GOT3 (cell line): ENCODE measurements at regions not wholly inside any gene's neighbourhood (a gene's known extent, or its start where the extent isn't known, plus 50 kb on each side); places are given as distances from the start of the nearest gene placed in this dataset.
"Not testable (repeated sequence)": the region's sequence is repeated elsewhere in the genome, so short reads cannot be mapped to it uniquely, and the experiment has no call there.

Source experiments
- DNase-seq: peaks from one replicate; lab custom pipeline; 2025; ENCODE audit warnings: mixed read lengths; lab: John Stamatoyannopoulos, UW

DNA sequence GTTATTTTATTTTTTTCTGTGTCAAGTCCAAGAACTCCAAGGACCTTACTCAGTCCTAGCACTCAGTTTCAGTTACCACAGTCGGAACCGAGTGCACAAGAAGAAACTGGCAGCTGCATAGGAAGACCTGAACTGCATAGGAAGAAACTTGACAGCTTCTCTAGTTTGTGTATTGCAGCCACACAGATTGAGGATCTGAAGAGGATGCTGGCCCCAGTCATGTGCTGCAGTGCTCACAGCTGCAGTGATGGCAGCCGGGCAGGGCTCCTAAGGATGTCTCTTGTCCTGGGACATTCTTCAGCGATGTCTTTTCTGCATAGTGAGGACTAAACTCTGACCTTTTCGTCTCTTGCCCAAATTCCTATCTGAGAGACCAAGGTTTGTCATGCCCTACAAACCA is 261.2 kb downstream of the STIM2 start:
- no peak for DNase-seq

DNA sequence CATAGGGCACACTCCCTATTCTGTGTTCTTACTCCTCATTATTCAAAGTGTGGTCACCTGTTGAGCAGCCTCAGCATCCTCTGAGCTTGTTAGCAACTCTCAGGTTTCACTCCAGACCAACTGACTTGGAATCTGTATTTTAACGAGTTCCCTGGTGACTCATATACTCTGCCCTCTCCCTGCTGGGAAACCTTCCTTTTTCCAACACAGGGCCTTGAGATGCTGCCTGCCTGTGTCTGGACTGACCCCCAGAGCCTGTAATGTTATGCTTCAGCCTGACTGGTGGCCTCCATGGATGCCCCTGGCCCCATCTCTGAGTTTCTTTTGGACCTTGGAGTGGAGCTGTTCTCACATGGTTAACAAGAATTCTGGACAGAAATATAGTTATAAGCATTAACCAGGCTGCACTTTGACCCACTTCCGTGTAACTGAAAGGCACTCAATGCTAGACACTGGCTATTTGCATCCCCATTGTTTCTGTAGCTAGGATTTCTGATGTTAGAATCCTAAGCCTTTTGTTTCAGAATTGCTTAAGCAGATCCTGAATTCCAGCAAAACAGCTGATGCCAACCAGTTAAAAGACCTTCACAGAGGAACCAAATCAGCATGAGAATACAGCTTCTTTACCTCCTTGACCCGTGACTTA is 262.6 kb downstream of the STIM2 start:
- no peak for DNase-seq

DNA sequence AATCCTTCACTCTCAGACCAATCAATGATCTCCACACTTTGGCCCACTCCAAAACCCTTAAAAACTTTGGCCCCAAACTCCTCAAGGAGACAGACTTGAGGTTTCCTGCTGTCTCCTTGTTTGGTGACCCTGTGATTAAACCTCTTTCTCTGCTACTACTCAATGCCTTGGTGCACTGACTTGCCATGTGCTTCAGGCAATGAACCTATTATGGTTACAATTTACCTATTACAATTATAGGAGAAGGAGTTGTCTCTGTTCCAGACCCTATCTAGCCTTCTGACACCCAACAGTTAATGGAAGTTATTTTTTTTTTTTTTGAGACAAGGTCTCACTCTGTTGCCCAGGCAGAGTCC is 263.1 kb downstream of the STIM2 start:
- DNase-seq: no peak

DNA sequence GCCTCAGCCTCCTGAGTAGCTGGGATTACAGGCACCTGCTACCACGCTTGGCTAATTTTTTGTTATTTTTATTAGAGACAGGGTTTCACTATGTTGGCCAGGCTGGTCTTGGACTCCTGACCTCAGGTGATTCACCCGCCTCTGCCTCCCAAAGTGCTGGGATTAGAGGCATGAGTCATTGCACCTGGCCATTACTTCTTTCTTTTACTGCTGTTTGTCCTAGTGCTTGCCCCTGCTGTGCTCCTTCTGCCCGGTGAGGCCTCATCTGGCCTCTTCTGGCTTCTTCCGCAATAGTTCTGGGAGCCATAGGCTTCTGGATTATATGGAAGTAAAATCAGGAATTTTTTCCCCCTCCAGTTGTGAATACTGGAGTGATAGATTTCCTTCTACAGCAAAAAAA is 266.3 kb downstream of the STIM2 start:
- not testable (repeated sequence) for DNase-seq

DNA sequence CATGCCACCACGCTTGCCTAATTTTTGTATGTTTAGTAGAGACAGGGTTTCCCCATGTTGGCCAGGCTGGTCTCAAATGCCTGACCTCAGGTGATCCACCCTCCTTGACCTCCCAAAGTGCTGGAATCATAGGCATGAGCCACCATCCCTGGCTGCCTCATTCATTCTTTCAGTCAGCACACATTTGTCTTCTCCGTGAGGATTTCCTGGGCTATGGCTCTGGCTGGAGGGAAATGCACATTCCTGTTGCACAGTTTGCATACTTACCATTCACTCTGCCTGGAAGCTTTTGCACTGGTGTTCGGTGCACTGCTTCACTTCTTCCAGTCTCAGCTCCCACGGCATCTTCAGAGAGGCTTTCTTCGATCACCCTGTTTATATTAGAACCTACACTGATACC is 267.8 kb downstream of the STIM2 start:
- DNase-seq: no peak

DNA sequence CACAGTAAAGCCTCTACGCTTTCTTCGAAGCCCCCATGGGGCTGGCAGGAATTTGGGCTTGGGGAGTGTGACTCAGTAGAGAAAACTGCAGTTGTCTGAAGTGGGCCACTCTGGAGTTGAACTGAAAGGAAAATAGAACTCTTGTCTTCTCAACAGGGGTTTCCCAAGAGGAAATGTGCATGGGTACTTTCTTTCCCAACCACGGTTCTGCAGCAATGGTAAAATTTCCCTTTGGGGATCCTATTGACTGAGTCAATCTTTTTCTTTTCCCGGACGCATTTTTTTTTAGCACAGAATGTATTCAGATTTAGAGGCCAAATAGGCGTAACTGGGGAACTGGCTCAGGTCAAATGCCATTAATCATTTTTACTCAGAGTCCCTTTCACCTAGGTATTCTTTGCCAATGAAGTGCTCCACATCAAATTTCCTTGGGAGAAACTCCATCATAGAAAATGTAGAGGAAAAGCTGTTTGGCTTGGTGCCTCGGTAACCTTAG is 269.3 kb downstream of the STIM2 start:
- DNase-seq: no peak

DNA sequence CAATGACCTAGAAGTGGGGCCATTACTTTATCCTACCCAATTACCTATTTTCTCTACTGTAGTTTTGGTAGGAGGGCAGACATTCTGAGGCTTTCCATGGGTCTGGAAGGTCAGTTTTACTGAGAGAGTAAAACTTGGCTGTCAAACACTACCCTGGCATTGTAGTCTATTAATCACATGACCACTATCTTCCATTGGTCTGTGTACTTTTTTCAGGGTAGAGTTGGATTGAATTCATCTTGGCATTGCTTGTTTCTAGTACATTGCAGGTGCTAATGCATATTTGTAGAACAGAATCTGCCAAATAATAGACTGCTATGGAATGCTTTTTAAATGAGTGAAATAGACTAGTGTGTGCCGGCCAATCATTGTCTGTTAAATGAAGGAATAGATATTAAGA is 271.9 kb downstream of the STIM2 start:
- DNase-seq: no peak

DNA sequence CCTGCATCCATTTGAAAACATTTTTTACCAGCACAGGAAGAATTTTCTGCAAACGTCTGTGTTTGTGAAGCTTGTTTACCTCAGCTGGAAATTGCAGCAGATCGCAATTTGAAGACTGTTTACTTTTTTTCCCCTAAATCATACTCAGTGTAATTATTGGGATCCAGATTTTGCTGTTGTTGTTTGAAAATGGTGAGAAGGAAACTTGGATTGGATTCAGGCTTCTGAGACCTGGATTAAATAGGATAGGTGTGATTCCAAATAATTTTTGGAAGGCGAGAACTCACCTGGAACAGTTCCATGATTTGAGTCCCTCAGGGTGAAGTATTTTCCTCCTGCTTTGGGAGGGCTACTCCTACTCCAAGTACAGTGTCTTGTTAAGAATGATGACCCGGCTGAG is 279.8 kb downstream of the STIM2 start:
- DNase-seq: no peak

DNA sequence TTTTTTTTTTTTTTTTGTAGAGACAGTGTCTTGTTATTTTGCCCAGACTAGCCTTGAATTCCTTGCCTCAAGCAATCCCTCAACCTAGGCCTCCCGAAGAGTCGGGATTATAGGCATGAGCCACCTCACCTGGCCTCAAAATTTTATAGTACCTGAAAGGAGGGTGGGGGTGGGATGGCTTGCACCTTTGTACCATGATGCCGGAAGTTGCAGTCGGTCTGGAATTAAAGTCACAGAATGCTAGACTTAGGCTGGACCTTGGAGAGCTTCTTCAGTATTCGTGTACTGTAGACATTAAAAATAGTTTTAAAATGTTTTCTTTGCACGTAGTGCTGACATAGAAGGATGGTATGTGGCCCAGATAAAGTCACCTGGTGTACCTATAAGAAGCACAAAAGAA is 280.9 kb downstream of the STIM2 start:
- no peak for DNase-seq

DNA sequence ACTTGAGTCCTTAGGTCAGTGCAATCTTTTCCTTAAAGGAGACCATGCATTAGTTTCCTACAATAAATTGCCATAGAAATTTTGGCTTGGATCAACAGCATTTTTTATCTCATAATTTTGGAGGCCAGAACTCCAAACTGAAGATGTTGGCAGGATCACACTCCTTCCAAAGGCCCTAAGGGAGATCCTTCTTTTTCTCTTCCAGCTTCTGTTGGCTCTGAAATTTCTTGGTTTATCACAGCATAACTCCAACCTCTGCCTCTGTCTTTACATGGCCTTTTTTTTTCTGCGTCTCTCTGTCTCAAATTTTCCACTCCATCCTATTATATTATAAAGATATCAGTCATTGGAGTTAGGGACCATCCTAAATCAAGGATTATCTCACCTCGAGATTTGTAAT is 282.2 kb downstream of the STIM2 start:
- DNase-seq: no peak

DNA sequence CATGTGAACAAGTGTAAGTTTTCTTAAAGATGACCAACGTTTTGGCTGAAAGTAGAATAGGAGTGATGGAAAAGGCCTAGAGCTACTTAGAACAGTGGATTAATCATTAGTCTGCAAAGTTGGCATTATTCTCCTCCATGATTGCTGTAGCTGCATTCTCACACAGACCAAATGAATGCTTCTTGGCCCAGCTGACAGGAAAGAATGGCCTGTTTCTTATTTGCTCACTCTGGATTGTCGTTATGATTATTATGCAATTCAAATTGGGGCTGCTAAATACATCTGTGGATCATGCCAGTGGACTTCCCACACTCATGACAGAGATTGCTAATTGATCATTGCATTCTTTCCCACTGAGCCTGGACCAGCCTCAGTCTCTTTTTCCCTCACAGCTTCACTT is 285.0 kb downstream of the STIM2 start:
- DNase-seq: no peak

DNA sequence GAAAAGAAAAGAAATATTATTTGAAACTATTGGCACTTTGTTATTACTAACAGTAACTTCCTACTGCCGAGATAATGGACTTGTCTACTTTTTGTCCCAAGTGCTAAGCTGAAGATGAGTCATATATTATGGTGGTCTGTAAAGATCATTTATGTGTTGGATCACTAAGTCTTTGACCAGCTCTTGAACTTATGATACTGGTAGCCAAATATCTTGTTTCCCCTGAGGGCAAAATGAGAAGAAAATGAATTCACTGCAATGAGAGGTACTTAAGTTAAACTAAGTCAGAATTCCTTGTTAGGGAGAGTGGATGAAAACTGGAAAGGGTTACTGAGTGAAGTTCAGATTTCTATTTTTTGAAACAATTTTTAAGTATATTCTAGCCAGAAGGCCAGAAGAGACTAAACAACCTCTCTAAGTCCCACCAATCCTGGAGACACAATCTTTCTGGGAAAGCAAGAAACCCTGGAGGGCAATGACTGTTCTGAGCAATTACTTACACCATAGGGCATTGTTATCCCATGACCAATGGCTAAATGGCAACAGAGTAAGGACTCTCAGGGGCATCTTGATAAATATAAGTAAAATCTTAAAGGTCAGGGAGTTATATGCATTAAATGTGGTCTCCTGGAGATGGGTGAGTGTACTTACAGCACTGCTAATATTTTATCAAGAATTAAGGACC is 287.7 kb downstream of the STIM2 start:
- no peak for DNase-seq

DNA sequence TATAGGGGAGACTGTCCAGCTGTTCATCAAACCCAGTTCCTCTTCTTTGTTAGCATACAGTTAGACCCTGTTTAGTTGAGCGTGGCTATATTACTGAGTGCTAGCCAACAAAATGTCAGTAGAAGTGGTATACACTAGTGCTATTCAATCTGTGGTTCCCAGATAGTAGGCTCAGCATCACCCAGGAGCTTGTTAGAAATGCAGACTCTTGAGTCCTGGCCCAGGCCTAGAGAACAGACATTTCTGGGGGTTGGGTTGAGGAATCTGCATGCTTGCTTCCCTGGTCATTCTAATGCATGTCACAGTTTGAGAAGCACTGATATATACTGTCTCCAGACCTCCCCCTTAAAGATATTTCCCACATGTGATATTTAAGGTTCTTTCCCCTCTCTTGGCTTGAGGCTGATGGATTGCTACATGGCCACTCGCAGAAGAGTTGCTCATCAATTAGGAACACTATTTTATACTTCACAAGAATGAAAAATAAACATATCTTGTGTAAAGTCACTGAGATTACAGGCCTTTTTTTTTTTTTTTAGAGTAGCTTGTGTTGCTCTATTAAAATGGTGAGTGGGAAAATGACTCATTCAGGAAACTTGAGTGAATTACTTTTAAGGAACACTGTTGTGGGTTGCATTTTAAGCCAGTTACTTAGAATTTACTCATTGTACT is 289.0 kb downstream of the STIM2 start:
- DNase-seq: no peak

DNA sequence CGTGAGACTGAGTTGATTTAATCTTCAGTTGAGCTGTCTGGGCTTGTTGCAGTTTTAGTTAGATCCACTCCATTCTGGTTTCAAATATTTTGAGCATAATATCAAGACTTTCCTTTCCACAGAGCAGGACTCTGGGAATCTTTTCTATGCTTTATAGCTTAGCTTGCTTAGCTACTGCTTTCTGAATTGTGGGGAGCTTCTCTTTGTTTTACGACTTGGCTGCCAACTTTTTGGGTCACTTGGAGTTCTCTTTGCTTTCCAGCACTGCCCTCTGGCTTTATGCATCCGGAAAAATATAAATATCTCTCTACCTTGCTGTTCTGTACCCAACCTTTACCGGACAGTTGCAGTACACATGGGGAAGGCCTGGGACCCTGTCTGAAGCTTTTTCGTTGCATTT is 292.1 kb downstream of the STIM2 start:
- no peak for DNase-seq

DNA sequence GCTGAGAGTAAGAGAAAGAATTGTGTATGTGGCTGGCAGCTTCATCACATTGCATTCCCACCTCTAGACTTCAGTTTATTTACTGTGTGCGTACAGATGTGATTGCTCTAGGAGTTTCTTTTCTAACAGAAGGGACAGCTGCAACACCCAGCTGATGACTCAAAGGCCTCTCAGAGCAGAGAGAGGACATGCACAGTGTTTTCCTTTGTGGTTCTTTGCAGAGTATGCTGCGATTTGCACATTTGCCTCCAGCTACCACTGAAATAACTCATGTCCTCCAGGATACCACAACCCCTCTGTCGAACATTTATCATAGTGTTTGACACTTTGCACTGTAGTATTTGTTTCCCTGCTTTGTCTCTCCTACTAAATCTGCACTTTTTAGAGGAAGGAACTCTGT is 294.1 kb downstream of the STIM2 start:
- no peak for DNase-seq

DNA sequence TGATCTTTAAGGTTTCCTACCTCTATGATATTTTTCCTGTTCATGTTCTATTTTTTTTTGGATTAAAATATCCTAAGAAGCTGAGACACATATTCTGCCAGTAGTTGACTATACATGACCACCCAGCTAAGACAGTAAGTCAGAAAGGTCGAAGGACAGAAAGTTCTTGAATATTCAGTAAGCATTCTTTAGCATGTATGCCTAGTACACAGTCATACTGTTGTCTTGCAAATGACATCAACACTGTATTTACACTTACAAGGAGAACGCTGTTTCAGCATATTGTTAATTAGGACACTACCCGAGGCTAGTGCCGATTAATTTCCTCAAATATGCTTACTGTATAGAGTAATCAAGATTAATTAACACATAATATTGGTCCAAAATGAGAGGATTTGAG is 300.6 kb downstream of the STIM2 start:
- no peak for DNase-seq

DNA sequence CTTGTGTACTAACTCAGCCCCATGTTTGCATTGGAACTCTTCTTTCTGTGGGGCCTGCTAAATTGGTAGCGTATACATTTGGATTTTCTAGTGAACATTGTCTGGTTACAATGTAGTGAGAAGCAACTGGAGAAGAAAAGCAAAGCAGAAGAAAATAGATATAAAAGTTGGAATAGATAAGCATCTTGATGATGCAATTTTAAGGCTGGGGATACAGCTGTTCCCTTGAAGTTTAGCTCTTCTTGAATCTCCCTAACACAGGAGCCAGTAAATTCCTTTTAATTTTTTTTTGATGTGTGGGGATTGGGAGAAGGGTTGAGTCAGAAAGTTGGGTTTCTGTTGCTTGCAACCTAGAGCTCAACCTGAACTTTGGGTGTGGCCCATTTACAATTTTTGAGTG is 308.1 kb downstream of the STIM2 start:
- DNase-seq: no peak

DNA sequence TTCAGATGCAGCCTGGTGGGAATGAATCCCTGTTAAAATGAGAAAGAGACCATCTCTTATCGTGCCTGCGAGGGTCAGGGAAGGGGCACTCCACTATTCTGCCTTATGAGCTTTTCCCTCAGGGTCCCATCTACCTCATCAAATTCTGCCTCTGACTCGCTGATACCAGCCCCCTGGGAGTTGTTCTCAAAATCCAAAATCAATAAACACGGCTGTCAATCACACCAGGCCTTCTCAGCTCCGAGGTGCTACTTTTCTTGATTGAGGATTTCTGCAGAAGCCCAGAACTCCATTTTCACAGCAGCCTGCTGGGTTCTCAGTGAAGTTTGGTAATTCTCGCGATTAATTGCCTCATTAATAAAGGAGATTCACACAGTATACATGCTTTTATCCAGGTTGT is 312.6 kb downstream of the STIM2 start:
- DNase-seq: no peak

DNA sequence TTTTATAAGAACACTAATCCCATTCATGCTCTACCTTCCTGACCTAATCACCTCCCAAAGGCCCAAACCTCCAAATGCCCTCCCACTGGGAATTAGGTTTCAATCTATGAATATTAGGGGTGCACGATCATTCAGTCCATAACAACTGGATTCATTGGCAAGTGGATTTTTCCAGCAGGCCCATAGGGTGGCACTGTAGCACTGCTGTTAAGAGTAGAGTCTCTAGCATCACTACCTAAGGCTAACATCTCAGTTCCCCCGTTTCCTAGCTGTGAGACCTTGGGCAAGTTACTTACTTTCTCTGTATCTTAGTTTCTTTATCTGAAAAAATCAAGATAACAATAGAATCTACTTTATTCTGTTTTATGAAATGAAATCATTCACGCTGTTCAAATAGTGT is 315.8 kb downstream of the STIM2 start:
- DNase-seq: no peak

DNA sequence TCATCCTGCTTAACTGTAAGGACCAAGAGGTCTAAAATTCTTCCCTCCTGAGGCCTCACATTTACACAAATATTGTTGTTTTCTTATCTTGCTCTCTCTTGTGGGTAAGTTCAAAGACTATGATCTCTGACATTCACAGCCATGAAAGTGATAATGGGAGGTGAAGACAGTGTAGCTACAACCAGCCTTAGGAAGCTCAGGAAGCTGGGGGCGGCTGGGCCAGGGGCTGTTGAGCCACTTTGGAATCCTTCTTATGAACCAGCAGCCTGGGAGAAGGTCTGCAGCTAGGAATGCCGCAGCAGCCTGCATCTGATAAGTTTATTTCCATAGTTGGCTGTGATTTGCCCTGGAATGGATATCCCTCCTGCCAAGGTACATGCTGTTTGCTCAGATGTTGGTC is 316.2 kb downstream of the STIM2 start:
- DNase-seq: no peak

DNA sequence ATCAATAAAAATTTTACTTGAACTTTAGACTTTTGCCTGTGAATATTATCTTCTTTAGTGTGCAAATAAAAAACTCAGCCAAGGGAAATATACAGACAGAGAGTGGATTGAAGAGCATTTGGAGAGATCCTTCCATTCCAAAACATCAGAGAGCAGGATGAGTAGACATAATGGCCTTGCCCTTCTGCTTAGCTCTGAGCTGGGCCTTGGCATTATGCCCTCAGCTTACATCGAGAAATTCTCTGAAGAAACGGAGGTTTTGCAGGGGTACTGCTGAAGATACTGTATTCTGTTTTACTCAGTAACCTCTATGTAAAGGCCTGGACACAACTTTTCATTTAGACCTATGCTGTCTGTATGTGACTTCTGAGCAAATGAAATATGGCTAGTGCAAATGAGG is 317.4 kb downstream of the STIM2 start:
- no peak for DNase-seq

DNA sequence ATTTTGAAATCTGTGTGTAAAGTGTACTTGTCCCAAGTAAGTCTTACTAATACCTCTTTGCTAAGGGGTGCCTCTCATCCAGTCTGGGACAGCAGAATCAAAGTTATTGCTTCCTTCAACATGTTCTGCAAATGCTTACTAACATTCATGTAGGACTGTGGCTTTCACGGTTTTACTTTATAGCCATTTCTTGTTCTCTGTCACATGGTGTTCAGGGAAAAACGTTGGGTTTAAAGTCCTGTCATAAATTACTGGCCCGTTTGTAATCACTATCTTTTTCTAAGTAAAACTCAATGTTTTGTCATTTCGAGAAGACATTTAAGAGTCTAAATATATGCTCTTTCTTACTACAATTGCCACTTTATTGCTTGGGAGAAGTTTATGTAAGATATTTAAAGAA is 321.1 kb downstream of the STIM2 start:
- no peak for DNase-seq

DNA sequence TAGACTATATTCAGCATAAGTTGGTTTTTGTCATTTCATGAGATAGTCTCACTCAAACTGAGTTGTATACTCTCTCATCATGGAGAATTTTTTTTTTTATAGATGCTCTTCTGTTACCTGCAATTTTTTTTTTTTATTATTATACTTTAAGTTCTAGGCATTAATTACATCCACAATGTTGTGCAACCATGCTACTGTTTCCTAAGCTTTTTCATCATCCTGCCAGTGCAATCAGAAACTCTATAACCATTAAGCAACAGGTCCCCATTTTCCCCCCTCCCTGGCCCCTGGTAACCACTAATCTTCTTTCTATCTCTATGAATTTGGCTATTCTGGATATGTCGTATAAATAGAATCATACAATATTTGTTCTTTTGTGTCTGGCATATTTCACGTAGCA is 321.6 kb downstream of the STIM2 start:
- DNase-seq: no peak
